ENCODE measurements at regions not wholly inside any gene's neighbourhood (a gene's known extent, or its start where the extent isn't known, plus 50 kb on each side); places are given as distances from the start of the nearest gene placed in this dataset.

DNA sequence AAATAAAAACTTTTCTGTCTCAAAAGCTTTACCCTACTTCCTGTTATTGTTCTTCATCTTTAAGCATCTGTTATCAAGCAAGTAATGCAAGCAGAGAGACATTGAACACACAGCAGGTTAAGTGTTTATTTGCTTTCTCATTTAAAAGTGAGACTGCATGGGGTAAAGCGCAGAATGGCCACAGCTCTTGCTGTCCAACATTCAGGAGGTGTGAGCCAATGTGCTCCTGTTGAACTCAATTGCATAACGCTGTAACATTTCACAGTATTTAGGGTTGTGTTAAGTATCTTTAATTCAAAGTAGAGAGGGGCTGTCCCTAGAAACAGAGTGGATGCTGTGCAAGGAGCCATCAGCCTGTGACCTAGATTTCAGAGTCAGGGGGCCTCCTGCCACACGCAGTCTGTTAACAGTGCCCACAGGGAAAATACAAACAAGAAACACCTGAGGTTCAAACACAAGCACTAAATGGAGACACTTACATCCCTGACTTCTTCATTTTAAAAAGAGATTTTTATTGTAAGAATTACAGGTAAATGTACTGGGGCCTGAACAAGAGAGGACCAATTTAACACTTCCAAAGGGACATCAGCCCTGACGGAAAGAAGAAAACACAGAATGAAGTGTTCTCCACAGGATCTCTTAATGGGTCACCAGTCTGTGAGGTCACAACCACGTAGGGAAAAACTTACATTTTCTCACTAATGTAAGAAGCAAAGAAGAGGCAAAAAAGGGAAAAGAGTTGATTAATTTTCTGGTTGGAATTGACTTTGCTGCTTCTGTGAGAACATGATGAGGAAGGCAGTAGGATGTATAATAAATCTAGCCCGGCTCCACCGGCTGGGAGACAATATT lies 815.1 kb downstream of the VGLL3 start:
- DNase-seq (ENCODE audit: low spot score) = no peak

DNA sequence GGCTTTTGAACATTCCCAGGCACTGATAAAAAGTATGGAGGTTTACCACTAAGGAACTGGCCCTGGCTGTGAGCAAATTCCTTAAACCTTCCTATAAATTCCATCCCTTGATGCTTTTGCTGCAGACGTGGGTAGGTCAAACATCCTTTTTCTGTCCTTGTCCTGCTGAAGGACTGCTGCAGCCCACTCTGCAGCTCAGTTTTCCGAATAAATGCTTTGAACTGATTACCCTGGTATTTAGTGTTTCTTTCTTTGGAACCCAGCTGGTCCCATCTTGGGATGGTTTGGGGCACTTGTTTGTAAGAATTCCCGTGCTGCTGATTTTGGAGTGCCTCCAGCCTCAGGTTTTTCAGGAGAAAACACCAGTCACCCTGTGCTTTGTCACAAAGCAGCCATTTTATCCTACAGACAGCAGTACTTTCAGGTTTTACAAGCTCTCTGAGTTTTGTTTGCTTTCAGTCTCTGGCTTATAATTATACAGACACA lies 815.9 kb downstream of the VGLL3 start:
- DNase-seq (ENCODE audit: low spot score) = no peak

- no peak for DNase-seq (ENCODE audit: low spot score)
Measured at GRCh38 chr3:86173401-86173800, 817.5 kb downstream of the VGLL3 start.

GRCh38 chr3:86168512-86168911 lies 822.4 kb downstream of the VGLL3 start:
- DNase-seq (ENCODE audit: low spot score) = no peak

DNA sequence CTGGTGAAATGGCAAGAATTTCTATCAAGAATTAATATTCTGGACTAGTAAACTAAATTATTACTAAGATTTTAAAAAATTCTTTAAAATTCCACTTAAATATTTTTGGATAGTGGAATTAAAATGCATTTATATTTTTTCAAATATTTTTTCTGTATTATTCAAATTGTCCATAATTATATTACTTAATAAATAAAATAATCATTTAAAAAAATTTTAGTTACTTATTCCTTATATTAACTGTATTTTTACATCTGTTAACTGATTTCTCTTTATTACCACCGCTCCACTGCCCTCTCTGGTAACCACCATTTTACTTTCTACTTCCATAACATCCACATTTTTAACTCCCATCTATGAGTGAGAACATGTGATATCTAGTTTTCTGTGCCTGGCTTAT lies 828.4 kb downstream of the VGLL3 start:
- DNase-seq (ENCODE audit: low spot score) = no peak

DNA sequence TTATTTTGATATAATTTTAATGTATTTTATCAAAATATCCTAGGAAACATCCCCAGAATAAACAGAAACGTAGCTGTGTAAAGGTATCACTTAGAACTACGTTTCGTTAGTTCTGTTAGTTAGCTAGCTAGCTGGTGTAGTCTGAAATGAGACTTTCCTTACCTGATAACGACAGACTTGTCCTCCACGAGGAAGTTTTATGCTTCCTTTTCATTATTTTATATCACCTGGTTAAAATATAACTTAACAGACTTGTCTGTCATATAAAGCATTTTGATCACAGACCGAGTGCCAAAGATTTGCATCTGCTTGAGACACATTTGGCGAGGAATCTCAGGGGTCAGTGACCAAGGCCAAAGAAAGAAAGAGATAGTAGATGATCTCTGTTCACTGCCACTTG lies 829.5 kb downstream of the VGLL3 start:
- DNase-seq (ENCODE audit: low spot score) = no peak

DNA sequence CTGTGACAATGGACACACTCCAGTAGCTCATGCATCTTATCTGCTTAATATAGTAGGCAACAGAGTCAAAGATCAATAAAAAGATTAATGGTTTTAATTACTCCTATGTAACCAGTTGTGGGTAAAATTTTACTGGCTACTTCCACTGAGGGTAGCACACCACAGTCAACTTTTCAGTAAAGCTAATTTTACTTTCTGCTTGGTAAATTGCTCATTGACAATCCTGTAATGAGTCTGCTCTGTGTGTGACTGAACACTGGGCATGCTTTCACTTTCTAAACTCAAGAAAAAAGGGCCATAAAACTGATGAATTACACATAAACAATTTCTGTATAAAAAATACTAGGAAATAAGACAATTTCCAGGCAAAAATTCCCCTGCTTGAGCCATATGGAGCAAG lies 838.3 kb downstream of the VGLL3 start:
- DNase-seq (ENCODE audit: low spot score) = no peak

GRCh38 chr3:86149054-86149453 lies 841.9 kb downstream of the VGLL3 start:
- DNase-seq (ENCODE audit: low spot score) = no peak

DNA sequence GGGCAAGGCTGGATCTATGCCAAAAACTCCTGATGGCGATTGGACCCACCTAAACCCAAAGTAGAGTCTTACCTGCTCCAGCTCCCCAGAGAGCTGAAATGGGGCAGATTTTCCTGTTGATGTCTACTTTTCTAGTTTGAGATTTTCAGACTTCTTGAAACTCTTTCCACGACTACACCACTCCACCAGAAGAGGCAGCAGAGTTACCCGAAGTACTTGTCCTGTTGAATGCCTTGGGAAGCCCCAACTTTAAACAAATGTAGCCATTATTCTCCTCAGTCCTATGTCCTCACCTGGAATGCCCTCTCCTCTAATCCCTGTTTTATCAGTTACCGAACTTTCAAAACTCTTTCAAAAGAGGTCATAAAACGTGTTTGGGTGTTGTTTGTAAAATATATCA lies 843.8 kb downstream of the VGLL3 start:
- no peak for DNase-seq (ENCODE audit: low spot score)

GRCh38 chr3:86126552-86126951 lies 864.4 kb downstream of the VGLL3 start:
- DNase-seq (ENCODE audit: low spot score) = no peak
